ENCODE measurements at regions not wholly inside any gene's neighbourhood (a gene's known extent, or its start where the extent isn't known, plus 50 kb on each side); places are given as distances from the start of the nearest gene placed in this dataset.

DNA sequence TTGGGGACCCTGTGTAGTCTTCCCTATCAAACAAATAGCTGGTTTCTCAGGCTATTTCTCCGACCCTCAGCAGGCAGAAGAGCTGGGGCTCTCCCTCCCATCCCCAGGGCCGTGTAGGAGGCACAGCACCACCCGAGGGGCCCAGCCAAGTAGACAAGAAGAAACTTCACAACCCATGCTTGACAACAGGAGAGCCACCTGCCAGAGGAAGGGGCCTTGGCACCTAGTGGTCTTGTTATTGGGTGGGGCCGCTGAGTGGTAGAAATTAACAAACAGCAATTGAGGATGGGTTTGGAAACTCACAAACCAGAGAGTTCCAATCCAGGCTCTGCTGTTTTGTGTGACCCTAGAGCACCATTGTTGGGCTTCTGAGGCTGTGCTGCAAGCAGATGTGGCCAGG lies 108.5 kb upstream of the CHD6 start:
- Mint-ChIP-seq H3K27ac (no peak overlapping the region), H3K4me3 (no peak overlapping the region), H3K9me3 (peaks cover 10% of the 10 kb centered on the region), H3K27me3 (ENCODE audit: insufficient read depth) (no peaks in the 10 kb centered on the region), H3K4me1 (peaks cover 5% of the 10 kb centered on the region), H3K36me3 (ENCODE audit: low read depth) (no peaks in the 10 kb centered on the region)
- Histone ChIP-seq H3K27me3 (ENCODE audit: control insufficient read depth, insufficient read depth, low read length, poor library complexity, severe bottlenecking) (no peaks in the 10 kb centered on the region), H3K9me3 (ENCODE audit: control insufficient read depth, low read length) (no peaks in the 10 kb centered on the region), H3K27ac (ENCODE audit: low read depth, low read length) (no peak overlapping the region), H3K36me3 (ENCODE audit: control insufficient read depth, insufficient read depth, low read length) (no peaks in the 10 kb centered on the region), H3K9ac (ENCODE audit: extremely low read depth, low read length, poor library complexity, severe bottlenecking) (no peak overlapping the region), H3K4me3 (ENCODE audit: low read length) (no peak overlapping the region), H3K4me1 (ENCODE audit: control insufficient read depth, insufficient read depth, low read length) (no peaks in the 10 kb centered on the region)
- 80 to 100% methylated on average over 1 to 4 of the region's 4 CpGs for WGBS, 2 experiments (ENCODE audit: insufficient coverage in 1 of 2, insufficient read length in 1 of 2)
- DNase-seq = no peak
- no peak for TF ChIP-seq CTCF (conservative IDR thresholded peaks at IDR 0.05)

GRCh38 chr20:41719151-41719550 lies 101.0 kb upstream of the CHD6 start:
- Mint-ChIP-seq H3K4me1 (no peaks in the 10 kb centered on the region), H3K27ac (no peak overlapping the region), H3K4me3 (no peak overlapping the region), H3K36me3 (ENCODE audit: low read depth) (no peaks in the 10 kb centered on the region), H3K9me3 (peaks cover 2% of the 10 kb centered on the region), H3K27me3 (ENCODE audit: insufficient read depth) (no peaks in the 10 kb centered on the region)
- H3K27me3 ChIP-seq (ENCODE audit: control insufficient read depth, insufficient read depth, low read length, poor library complexity, severe bottlenecking) = no peaks in the 10 kb centered on the region
- no peak overlapping the region for H3K27ac ChIP-seq (ENCODE audit: low read depth, low read length)
- no peaks in the 10 kb centered on the region for H3K9me3 ChIP-seq (ENCODE audit: control insufficient read depth, low read length)
- 89 to 93% methylated on average over 4 of the region's 4 CpGs for WGBS, 2 experiments (ENCODE audit: insufficient coverage in 1 of 2, insufficient read length in 1 of 2)
- no peak overlapping the region for H3K4me3 ChIP-seq (ENCODE audit: low read length)
- no peak overlapping the region for H3K9ac ChIP-seq (ENCODE audit: extremely low read depth, low read length, poor library complexity, severe bottlenecking)
- H3K36me3 ChIP-seq (ENCODE audit: control insufficient read depth, insufficient read depth, low read length) = no peaks in the 10 kb centered on the region
- H3K4me1 ChIP-seq (ENCODE audit: control insufficient read depth, insufficient read depth, low read length) = no peaks in the 10 kb centered on the region
- DNase-seq = no peak
- no peak for TF ChIP-seq CTCF (conservative IDR thresholded peaks at IDR 0.05)

DNA sequence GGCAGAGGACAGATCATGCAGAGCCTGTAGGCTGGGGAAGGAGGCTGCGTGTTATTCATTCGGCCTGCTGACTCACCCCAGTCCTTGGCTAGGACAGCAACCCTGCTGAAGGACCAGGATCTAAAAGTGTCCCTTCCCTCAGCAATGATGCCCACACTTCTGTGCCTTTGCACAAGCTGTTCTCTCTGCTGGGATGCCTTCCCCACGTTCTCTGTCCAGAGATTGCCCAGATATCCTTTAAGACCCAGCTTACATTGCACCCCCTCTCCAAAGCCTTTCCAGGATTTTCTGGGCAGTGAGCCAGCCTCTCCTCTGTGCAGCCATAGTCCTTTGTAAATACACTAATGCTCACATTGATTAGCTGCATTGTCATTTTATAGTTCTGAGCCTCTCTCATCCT lies 99.3 kb upstream of the CHD6 start:
- Mint-ChIP-seq H3K9me3 (peaks cover 2% of the 10 kb centered on the region), H3K27me3 (ENCODE audit: insufficient read depth) (no peaks in the 10 kb centered on the region), H3K4me1 (no peaks in the 10 kb centered on the region), H3K27ac (no peak overlapping the region), H3K36me3 (ENCODE audit: low read depth) (no peaks in the 10 kb centered on the region), H3K4me3 (no peak overlapping the region)
- Histone ChIP-seq H3K9ac (ENCODE audit: extremely low read depth, low read length, poor library complexity, severe bottlenecking) (no peak overlapping the region), H3K4me1 (ENCODE audit: control insufficient read depth, insufficient read depth, low read length) (no peaks in the 10 kb centered on the region), H3K27ac (ENCODE audit: low read depth, low read length) (no peak overlapping the region), H3K27me3 (ENCODE audit: control insufficient read depth, insufficient read depth, low read length, poor library complexity, severe bottlenecking) (no peaks in the 10 kb centered on the region), H3K4me3 (ENCODE audit: low read length) (no peak overlapping the region), H3K9me3 (ENCODE audit: control insufficient read depth, low read length) (no peaks in the 10 kb centered on the region), H3K36me3 (ENCODE audit: control insufficient read depth, insufficient read depth, low read length) (no peaks in the 10 kb centered on the region)
- DNase-seq = no peak
- TF ChIP-seq CTCF (conservative IDR thresholded peaks at IDR 0.05) = no peak
- 83 to 100% methylated on average over 2 to 3 of the region's 3 CpGs for WGBS, 2 experiments (ENCODE audit: insufficient coverage in 1 of 2, insufficient read length in 1 of 2)

All from endodermal cell (in vitro differentiated cells).